NK-92 treated with Interleukin-12 subunit alpha and Interleukin-12 subunit beta, amount 100 ng/mL, for 24 hours (cell line): ENCODE measurements at regions not wholly inside any gene's neighbourhood (a gene's known extent, or its start where the extent isn't known, plus 50 kb on each side); places are given as distances from the start of the nearest gene placed in this dataset.
A peak's percentile ranks its signal among the peaks of the same experiment; 100 is the strongest.

Experiments used
- DNase-seq: peaks from one replicate; lab custom pipeline; 2025; lab: John Stamatoyannopoulos, UW

DNA sequence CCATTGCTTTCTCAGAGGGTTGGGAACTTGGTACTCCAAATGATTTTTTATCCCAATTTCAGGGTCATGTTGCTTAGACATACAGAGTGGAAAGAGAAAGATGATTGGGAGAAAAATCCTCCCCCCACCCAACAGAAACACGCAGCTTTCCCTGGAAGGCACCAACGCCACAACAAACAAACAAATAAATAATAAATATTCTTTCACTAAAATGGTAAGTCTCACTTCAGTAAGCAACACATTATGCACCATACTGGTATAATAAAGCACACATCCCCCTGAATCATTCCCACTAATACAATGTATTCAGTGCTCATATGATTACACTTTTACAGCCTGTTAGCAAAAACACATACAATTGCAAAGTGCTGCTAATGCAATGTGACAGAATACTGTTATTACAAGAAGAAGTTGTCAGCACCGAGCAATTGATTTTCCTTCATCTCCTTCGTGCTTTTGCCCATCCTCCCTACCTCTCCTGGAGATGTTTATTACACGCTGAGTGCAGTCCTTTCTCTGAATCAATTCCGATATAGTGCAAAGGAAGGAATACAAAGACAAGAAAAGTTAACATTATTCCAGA, 359.9 kb downstream of the TXNL1 start:
- DNase-seq, result no peak

DNA sequence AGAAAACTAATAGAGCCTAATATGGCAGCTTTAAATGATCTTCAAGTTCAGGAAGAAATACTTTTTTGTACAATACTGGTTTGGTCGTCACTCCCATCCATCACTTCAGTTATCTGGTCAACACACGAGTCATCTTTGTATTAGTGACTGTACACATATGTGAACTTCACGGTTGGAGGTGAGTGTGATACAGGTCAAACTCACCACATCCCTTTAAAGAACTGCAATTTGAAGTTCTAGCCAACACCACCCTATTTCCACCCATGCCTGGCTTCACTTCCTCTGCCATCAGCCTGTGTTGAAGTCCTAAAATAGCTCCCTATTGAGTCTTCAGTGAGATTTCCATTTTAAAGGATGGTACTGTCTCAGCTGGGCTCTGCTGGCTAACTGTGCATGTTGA, 361.9 kb downstream of the TXNL1 start:
- DNase-seq, result peak; percentile 2

DNA sequence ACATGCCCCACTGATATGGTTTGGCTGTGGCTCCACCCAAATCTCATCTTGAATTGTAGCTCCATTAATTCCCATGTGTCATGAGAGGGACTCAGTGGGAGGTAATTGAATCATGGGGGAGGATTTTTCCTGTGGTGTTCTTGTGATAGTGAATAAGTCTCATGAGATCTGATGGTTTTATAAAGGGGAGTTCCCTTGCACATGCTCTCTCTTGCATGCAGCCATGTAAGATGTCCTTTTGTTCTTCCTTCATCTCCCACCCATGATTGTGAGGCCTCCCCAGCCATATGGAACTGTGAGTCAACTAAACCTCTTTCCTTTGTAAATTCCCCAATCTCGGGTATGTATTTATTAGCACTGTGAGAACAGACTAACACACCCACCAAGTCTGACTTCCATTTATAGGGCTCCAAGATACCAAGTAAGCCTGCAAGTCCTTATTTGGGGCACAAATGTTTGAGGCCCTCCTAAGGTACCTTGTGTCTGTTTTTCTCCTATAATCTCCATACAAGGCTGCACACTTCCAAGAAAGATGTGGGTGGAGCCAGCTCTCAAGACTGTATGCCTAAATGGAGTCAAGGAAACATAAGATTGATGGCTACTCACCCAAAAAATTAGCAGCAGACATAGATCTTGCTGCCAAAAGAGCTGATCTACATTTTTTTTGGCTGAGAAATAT, 364.7 kb downstream of the TXNL1 start:
- no peak for DNase-seq

DNA sequence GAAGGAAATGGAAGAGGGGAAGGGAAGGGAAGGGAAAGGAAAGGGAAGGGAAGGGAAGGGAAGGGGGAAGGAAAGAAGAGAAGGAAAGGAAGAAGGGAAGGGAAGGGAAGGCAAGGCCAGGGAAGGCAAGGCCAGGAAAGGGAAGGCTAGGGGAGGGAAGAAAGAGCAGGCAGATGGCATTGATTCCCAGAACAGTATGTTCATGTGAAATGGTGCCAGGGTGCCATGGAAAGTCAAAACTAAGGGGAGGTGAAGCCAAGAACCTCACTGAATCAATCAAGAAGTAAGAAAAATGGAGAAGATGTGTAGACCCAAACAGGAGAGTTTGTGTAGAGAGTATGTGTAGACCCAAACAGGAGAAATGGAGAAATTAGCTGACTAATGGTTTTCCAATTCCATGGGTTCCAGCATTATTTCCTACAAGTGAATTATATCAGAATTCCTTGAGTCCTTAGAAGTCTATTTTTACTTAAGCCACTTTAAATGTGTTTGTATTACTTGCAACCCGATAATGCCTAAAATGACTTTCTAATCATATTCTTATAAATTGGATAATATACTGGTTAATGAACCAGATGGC, 367.6 kb downstream of the TXNL1 start:
- DNase-seq, result no peak

DNA sequence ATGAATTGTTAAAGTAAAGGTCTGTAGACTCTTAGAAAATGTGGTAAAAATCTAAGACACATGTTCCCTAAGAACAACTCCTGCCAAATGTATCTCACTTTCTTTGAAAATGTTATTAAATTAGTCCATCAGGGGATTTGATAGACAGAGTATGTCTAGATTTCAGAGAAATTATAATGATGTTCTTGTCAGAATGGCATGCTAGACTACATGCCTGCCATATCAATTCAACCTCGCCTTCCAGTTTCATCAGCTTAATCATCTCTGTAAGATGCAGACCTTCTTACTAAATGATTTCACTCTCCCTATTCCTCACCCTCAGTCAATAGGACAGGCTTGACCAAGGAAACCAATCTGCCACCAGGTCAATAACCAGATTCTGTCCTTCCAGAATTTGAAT, 368.4 kb downstream of the TXNL1 start:
- no peak for DNase-seq

DNA sequence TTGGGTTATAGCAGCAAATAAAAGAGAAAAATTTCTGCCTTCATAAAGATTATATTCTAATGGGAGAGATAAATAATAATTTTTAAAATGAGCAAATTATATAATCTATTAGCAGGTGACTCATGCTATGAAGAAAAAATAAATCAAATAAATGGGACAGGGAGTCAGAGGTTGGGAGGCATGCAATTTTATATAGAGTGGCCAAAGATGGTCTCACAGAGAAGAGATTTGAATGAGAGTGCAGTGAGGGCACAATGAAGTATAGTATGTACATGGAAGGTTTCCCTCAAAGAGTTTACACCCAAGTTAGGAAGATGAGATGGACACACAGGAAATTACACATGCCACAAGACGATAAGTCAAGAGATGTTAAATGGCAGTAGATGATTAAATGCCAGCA, 369.4 kb downstream of the TXNL1 start:
- DNase-seq, result no peak

DNA sequence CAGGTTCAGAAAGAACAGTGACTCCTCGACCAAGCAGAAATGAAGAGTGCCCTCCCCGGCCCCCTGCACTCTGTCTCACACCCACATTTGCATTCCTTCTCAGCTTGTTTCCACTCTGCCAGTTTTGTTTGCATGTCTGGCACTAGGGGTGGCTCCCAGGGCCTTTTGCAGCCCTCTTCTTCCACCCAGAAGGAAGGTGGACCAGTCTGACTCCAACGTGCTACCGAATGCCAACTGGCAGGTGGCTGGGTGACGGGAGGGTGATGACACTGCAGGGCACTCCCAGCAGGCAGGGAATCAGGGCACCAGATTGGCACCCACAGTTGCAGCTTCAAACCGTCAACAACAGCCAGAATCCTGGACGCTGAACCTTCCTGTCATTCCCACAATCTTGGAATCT, 371.1 kb downstream of the TXNL1 start:
- no peak for DNase-seq

DNA sequence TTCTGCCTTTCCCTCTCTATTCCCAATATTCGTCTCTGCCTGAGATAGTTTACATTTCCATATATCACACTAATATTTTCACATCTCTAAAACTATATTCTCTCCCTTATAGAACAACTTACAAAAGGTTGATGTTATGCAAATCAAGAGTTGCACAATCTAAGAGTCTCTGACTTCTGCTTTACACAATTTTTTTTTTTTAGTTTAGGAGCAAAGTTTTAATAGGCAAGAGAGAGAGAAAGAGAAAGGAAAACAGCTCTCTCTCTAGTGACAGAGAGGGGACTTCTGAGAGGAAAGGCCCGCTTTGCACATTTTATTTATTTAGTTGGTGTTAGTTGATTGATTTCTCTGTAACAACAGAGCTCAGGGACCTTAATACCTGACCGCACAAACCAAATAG, 380.2 kb downstream of the TXNL1 start:
- DNase-seq, result no peak

DNA sequence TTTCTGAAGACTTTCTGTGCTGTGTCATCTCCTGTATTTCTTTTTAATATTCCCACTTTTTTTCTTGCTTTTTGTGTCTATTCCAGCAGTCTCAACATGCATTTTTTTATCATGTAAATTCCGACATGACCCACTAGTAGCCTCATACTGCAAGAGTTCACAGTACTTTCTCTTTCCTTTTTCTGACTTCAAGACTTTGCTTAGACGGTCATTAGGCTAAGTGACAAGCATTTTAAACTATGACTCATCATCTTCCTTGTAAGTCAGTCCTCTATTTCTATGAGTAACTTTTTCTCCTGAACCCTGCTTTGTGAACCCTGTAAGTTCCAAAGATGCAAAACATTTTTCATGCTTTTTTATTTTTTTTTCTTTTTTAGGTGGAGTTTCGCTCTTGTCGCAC, 381.2 kb downstream of the TXNL1 start:
- no peak for DNase-seq

DNA sequence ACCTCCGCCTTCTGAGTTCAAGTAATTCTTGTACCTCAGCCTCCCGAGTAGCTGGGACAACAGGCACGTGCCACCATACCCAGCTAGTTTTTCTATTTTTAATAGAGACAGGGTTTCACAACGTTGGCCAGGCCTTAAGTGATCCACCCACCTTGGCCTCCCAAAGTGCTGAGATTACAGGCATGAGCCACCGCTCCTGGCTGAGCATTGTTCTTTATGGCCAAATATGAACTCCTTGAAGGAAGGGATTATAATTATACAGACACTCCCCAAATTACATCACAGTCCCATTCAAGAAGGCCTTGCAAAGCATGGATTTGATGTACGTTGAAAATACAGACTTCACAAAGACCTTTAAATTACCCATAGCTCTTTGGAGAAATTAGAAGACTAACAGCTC, 381.7 kb downstream of the TXNL1 start:
- DNase-seq, result no peak

DNA sequence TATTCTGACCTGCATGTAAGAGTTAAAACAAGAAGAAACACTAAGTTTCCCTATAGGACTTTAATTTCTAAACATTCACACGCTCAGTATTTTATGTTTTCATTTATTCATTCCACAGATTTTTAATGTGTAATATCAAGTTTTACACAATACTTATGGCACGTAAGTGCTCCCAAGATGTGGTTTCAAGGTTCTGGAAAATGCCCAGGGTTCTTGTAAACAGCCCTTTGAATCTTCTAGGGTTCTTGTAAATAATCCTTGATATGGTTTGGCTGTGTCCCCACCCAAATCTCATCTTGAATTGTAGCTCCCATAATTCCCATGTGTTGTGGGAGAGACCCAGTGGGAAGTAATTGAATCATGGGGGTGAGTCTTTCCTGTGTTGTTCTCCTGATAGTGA, 383.0 kb downstream of the TXNL1 start:
- DNase-seq, result no peak

DNA sequence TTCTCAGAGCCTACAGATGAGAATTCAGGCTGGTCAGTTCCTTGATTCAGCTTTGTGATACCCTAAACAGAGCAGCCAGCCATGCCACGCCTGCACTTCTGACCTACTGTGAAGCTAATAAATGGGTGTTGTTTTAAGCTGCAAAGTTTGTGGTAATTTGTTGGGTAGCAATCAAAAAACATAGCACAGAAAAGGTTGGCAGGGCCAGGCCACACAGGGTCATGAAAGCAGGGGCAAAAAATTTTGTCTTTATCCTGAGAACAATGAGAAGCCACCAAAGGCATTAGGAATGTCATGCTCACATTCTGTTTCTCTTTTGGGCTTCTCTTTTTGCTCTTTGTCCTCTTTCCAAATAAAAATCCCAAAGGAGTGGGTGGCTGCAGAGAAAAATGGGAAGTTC, 385.9 kb downstream of the TXNL1 start:
- no peak for DNase-seq

DNA sequence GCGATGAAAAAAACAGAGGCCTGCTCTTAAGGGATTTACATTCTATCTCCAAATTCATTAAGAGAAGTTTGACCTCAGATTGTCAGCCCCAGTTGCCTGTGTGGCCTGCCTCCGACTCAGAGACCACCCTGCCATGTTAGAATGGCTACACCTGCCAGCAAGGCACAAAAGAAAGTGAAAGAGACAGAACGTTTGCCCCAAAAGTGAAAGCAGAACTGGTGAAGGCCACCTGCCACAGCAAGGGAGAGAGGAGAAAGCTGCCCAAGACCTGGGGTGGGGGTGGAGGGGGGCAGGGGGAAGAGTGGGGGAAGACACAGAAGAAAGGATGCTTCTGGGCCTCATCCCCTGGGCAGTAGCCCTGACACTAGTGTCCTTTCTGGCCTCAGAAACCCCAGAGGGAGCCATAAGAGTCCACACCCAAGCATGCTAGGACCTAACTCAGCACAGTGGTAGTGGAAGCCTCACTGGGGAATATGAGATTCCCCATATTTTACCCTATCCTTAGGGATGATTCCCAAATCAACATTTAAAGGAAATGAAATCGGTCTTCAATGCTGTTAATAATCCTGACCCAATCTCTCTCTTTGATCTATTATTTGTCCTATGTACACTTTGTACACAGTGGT, 389.7 kb downstream of the TXNL1 start:
- no peak for DNase-seq

DNA sequence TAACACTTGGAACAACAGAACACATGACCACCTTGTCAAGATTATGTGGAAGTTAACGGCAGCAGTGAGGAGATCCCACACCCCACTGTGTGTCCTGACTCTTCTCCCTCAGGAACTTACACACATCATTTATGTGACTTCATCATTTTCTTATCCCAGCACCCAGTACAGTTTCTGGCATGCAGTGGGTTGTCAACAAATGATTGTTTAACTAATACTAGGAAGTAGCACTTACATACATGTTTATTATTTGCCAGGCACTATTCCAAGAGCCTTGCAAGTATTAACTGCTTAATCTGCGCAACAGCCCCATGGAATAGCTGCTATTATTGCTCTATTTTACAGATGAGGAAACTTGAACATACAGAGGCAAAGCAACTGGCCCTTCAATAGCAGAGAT, 391.5 kb downstream of the TXNL1 start:
- no peak for DNase-seq

DNA sequence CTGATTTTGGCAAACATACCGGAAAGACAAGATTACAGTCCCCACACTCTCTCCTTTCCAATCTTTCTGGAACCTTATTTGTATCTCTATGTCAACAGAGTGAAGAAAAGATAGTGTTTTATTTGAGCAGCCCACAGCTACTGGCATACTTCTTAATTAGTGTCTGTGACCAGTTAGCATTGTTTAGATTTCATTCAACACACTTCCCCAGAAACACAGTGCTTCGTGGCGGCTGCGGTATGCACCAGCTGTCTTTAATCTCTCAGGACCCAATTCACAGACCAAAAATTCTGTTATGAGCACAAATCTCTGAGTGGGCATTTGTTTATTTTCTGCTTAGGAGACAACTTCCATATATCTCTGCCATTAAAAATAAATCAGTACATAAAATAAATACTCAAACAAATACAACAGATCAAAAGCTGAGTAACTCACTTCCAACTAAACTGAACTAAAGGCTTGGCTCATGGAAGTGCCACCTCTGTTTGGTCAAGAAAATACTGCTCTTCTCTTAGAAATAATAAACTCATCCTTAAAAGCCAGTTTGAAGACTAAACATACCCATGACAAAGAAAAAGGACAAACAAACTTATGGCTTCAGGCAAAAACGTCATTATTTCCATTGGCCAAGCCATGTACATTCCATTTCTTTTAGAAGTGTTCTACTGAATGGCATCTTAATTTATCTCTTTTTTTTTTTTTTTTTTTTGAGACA, 392.4 kb downstream of the TXNL1 start:
- no peak for DNase-seq

DNA sequence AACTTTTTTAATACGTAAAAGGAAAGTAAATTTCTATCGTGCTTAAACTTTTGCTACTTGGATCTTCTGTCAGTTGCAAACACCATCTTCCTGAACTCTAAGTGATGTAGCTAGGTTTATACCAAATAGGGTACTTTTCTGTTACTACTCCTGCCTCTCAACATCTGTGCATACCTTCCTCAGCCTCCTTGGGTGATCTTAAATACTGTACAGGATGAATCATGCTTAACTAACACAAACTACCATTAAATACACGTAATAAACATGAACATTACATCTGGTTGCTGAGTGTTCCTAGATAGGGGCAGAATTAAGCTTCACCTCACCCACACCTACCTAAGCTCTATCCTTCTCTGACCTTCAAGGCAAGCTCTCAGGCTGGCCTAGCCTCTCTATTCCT, 398.0 kb downstream of the TXNL1 start:
- DNase-seq, result no peak

DNA sequence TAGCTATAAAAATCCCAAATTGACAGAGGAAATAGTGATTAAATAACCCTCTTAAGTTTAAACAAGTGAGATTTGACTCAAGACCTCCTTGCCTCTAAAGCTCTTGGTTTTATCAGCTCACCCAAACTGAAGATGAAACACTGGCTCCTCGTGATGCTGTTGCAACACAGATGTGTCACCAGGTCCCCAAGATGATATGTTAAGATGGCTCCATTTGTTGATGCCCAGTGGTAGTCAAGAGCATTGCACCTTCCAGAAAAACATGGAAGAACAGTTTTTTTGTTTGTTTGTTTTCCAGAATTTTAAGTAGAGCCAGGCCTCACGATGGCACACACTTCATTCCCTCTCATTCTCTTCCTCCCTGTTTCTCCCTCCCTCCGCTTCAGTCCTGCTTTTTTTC, 399.8 kb downstream of the TXNL1 start:
- no peak for DNase-seq

DNA sequence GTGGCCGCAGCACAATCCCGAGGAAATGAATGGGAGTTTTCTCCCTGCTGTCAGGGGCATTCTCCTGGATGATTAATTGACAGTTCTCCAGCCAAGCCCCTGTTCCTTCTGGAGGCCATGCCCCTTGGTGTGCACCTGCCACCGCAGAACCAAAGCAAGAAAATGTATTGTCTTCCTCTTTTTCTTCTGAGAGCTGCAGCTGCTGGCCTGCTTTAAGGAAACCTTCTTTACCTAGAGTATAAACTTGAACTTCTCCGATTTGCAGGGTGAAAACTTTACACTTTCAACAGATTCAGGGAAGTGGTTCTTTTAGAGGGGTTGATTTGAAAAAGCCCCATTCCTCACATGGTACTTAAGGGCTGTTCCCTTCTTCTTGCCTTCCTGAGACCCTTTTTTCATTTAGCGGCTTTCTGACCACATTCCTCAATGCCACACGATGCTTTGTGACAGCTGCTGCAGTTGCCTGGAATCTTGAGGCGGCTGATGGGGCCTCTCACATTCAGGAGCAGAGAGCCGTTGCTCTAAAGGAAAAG, 402.8 kb downstream of the TXNL1 start:
- DNase-seq, result no peak

DNA sequence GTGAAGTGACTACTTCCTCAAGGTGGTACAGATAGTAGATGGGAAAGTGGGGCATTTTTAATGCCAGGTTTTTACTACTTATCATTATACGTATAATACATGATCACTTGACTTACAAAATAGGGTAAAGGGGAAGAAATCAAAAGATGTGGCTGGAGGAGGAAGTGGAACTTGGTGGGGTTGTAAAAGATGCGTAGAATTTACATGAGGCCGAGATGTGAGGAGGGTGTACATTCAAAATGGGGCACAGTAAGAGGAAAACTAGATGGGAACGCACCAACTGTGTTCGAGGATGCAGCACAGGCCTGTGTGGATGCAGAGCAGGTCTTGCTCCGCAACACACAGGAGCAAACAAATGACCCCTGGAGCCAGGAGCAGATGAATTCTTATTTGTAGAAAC, 403.3 kb downstream of the TXNL1 start:
- DNase-seq, result no peak

DNA sequence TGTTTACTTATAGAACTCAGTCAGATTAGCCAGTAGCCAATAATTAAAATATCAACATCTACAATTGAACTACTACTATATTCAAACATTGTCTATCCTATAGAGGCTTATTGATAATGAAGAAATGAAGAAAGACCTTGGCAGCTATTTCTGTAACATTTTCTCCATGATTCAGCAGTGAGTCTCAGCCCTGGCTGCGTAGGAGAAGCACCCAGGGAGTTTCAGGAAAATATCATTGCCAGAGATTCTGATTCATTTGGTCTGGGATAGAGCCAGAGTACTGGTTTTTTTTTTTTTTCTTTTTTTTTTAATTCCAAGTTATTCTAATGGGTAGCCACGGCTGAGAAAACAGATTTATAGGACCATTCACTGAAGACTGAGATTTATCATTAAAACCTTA, 404.8 kb downstream of the TXNL1 start:
- DNase-seq, result no peak

DNA sequence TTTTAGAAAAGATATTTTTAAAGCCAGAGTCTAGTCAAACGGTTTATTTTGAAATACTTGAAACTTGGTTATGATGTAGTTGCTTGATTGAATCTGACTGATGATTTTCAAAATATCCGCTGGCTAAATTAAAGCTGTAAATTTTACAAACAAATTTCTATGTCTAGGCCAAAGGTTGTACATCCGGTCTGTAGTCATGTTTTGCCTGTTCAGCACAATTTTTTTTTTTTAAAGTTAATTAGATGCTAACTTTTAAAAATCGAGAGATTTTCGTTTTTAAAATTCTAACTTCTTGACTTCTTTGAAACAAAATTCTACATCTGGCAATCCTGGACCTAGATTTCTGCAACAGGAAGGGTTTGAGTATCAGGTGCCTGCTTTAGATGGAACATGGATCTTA, 412.4 kb downstream of the TXNL1 start:
- DNase-seq, result no peak

DNA sequence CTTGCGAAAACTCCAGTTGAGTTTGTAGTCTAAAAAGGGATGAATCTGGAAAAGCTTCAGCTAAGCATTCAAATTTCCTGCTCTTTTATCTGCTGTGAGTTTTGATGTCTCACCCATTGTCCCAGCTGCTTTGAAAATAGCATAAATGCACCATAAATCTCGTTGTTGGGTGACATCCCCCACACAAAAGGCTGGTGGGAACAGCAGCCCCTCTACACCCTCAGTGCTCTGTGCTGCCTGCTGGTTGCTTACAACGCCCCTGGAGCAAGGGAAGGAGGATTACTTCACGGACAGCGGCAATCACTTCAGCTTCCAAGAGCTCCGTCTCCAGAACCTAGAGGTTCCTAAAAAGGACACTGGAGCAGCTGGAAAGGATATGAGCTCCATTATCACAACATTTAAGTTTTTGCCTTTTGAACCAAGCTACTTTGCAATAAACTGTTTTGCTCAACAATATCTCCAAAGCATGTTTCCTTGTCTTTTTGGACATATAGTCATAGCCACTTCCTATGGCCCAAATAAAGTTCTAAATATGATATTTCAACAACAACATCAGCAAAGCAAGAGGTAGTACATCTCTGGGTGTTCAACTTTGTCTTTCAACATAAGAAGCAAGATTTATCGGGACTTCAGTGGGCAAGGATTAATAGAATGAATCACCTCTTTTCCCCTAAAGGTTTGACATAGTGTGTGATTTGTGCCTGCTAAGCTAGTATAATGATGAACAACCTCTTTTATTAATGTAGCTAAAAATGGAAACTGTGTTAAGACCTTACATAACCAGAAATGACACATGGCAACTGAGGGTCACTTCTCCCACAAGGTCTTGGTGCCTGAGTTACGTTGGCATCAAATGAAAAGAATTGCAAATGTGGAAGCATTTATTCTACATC, 413.5 kb downstream of the TXNL1 start:
- no peak for DNase-seq
